ENCODE measurements at regions not wholly inside any gene's neighbourhood (a gene's known extent, or its start where the extent isn't known, plus 50 kb on each side); places are given as distances from the start of the nearest gene placed in this dataset.

DNA sequence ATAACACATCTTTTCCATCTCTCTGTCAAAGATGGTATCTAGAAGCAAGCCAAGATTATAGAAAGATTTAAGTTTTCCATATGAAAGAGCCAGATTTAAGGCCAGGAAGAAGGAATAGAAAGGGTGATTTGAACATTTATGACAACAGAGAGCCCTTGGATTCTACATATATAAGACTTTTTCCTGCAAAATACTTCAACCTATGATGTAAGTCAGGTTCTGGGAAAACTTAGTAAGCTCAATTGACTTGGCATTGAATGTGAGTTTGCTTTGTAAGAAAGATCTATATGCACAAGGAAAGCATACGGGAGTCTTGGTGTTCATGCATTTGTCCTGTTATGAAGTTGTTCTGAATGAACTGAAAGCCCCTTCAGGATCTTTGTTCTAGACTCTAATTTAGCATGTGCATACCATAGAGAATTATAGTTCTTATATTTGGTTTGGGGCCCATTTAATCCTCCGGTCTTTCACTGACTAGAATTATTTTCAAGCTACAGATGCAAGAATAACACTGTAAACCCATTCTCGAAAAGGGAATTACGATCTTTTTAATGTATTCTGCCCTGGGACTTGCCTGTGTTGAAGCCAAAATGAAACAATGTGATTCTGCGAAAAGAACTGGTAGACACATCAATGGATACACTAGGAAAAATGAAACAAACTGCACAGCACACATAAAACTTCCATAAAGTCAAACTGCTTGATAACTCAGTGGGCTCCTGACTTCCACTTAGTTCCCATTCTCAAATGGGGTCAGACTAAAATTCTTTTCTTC is 152.8 kb downstream of the DISP1 start:
- no peaks in the 10 kb centered on the region for H3K36me3 ChIP-seq (ENCODE audit: low read depth, missing control alignments)
- no peak for TF ChIP-seq POLR2A (IDR thresholded peaks at IDR 0.05)
- TF ChIP-seq, protein P1, sequence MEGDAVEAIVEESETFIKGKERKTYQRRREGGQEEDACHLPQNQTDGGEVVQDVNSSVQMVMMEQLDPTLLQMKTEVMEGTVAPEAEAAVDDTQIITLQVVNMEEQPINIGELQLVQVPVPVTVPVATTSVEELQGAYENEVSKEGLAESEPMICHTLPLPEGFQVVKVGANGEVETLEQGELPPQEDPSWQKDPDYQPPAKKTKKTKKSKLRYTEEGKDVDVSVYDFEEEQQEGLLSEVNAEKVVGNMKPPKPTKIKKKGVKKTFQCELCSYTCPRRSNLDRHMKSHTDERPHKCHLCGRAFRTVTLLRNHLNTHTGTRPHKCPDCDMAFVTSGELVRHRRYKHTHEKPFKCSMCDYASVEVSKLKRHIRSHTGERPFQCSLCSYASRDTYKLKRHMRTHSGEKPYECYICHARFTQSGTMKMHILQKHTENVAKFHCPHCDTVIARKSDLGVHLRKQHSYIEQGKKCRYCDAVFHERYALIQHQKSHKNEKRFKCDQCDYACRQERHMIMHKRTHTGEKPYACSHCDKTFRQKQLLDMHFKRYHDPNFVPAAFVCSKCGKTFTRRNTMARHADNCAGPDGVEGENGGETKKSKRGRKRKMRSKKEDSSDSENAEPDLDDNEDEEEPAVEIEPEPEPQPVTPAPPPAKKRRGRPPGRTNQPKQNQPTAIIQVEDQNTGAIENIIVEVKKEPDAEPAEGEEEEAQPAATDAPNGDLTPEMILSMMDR (IDR thresholded peaks at IDR 0.05) = no peak
- 69 to 84% methylated on average over 5 of the region's 5 CpGs for WGBS, 2 donors
- intact Hi-C loops (cut with DNase I; ENCODE audit: low total_unique reads) = no loop called here
- no peak for DNase-seq
- H3K27me3 ChIP-seq = no peaks in the 10 kb centered on the region
- H3K27ac ChIP-seq = peak overlapping the region in 1 of 2 donors; percentile 44
- H3K4me3 ChIP-seq = no peak overlapping the region
- H3K4me1 ChIP-seq = peaks cover 4% of the 10 kb centered on the region
- no peaks in the 10 kb centered on the region for H3K9me3 ChIP-seq

- H3K4me1 ChIP-seq = peaks cover 6% of the 10 kb centered on the region
- no peaks in the 10 kb centered on the region for H3K36me3 ChIP-seq (ENCODE audit: low read depth, missing control alignments)
- H3K27ac ChIP-seq = peak overlapping the region; percentile 25 to 33
- intact Hi-C loops (cut with DNase I; ENCODE audit: low total_unique reads) = no loop called here
- no peak for TF ChIP-seq POLR2A (IDR thresholded peaks at IDR 0.05)
- TF ChIP-seq, protein P1 (IDR thresholded peaks at IDR 0.05) = no peak
- H3K9me3 ChIP-seq = no peaks in the 10 kb centered on the region
- WGBS, 2 donors = 69 to 78% methylated on average over 8 of the region's 8 CpGs
- DNase-seq = no peak
- no peaks in the 10 kb centered on the region for H3K27me3 ChIP-seq
- no peak overlapping the region for H3K4me3 ChIP-seq
These were observed 155.2 kb downstream of the DISP1 start for GRCh38 chr1:222970040-222970439.

- no peaks in the 10 kb centered on the region for H3K27me3 ChIP-seq
- 56 to 61% methylated on average over 4 of the region's 4 CpGs for WGBS, 2 donors
- no peak overlapping the region for H3K4me3 ChIP-seq
- H3K9me3 ChIP-seq = no peaks in the 10 kb centered on the region
- peak overlapping the region; percentile 25 to 33 for H3K27ac ChIP-seq
- H3K36me3 ChIP-seq (ENCODE audit: low read depth, missing control alignments) = no peaks in the 10 kb centered on the region
- intact Hi-C loops (cut with DNase I; ENCODE audit: low total_unique reads) = no loop called here
- TF ChIP-seq, protein P1 (IDR thresholded peaks at IDR 0.05) = no peak
- TF ChIP-seq POLR2A (IDR thresholded peaks at IDR 0.05) = no peak
- no peak for DNase-seq
- peaks cover 13% of the 10 kb centered on the region for H3K4me1 ChIP-seq
These were observed 155.9 kb downstream of the DISP1 start for GRCh38 chr1:222970711-222971110.

- TF ChIP-seq, protein P1 (IDR thresholded peaks at IDR 0.05) = no peak
- TF ChIP-seq POLR2A (IDR thresholded peaks at IDR 0.05) = no peak
- DNase-seq = no peak
- H3K36me3 ChIP-seq (ENCODE audit: low read depth, missing control alignments) = no peaks in the 10 kb centered on the region
- H3K9me3 ChIP-seq = no peaks in the 10 kb centered on the region
- H3K27ac ChIP-seq = peak overlapping the region; percentile 25 to 26
- H3K4me3 ChIP-seq = no peak overlapping the region
- no peaks in the 10 kb centered on the region for H3K27me3 ChIP-seq
- H3K4me1 ChIP-seq = peaks cover 14% of the 10 kb centered on the region
- WGBS, 2 donors = 59 to 65% methylated on average over 2 of the region's 2 CpGs
- intact Hi-C loops (cut with DNase I; ENCODE audit: low total_unique reads) = no loop called here
These were observed 156.3 kb downstream of the DISP1 start for GRCh38 chr1:222971146-222971545.

DNA sequence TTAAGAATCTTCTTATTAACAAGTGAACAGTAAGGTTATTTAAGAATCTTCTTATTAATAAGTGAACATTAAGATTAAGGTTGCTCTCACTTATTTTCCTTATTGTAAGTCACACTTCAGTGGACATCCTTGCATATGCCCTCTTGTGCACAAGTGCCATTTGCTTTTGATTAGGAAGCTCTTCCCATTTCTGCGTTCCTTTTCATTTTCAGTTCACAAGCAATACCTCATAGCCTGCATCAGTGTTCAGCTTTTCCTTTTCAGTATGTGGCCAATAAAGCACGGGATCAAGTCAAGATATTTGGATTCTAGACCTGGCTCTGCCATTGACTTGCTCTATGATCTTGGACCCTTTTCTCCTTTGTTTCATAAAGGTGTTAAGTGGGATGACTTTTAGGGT is 158.7 kb downstream of the DISP1 start:
- no peak overlapping the region for H3K4me3 ChIP-seq
- peaks cover 14% of the 10 kb centered on the region for H3K4me1 ChIP-seq
- WGBS, 2 donors = 64 to 88% methylated on average over 2 of the region's 2 CpGs
- no peaks in the 10 kb centered on the region for H3K27me3 ChIP-seq
- H3K9me3 ChIP-seq = no peaks in the 10 kb centered on the region
- DNase-seq = no peak
- H3K27ac ChIP-seq = no peak overlapping the region
- intact Hi-C loops (cut with DNase I; ENCODE audit: low total_unique reads) = no loop called here
- TF ChIP-seq POLR2A (IDR thresholded peaks at IDR 0.05) = no peak
- TF ChIP-seq, protein P1 (IDR thresholded peaks at IDR 0.05) = no peak
- no peaks in the 10 kb centered on the region for H3K36me3 ChIP-seq (ENCODE audit: low read depth, missing control alignments)

Data from testis (tissue), 2 donors.